ENCODE measurements at regions not wholly inside any gene's neighbourhood (a gene's known extent, or its start where the extent isn't known, plus 50 kb on each side); places are given as distances from the start of the nearest gene placed in this dataset.
"Not testable (repeated sequence)": the region's sequence is repeated elsewhere in the genome, so short reads cannot be mapped to it uniquely, and the experiment has no call there.

- no peak for DNase-seq (ENCODE audit: low read depth)
Measured at GRCh38 chr13:70987043-70987442, 878.8 kb upstream of the KLHL1 start.

- DNase-seq (ENCODE audit: low read depth), result no peak
Measured at GRCh38 chr13:70985371-70985770, 877.1 kb upstream of the KLHL1 start.

- not testable (repeated sequence) for DNase-seq (ENCODE audit: low read depth)
Measured at GRCh38 chr13:70981219-70981618, 873.0 kb upstream of the KLHL1 start.

- DNase-seq (ENCODE audit: low read depth), result no peak
Measured at GRCh38 chr13:70969321-70969720, 861.1 kb upstream of the KLHL1 start.

GRCh38 chr13:70967564-70967963 lies 859.3 kb upstream of the KLHL1 start:
- DNase-seq (ENCODE audit: low read depth), result no peak

GRCh38 chr13:70964874-70965273 lies 856.6 kb upstream of the KLHL1 start:
- DNase-seq (ENCODE audit: low read depth), result no peak

GRCh38 chr13:70964124-70964523 lies 855.9 kb upstream of the KLHL1 start:
- no peak for DNase-seq (ENCODE audit: low read depth)

- DNase-seq (ENCODE audit: low read depth), result no peak
Measured at GRCh38 chr13:70960841-70961443, 852.7 kb upstream of the KLHL1 start.

- no peak for DNase-seq (ENCODE audit: low read depth)
Measured at GRCh38 chr13:70959035-70959775, 851.0 kb upstream of the KLHL1 start.

- no peak for DNase-seq (ENCODE audit: low read depth)
Measured at GRCh38 chr13:70955887-70956286, 847.6 kb upstream of the KLHL1 start.

GRCh38 chr13:70950664-70951063 lies 842.4 kb upstream of the KLHL1 start:
- DNase-seq (ENCODE audit: low read depth), result no peak

GRCh38 chr13:70945506-70945905 lies 837.3 kb upstream of the KLHL1 start:
- DNase-seq (ENCODE audit: low read depth), result no peak

GRCh38 chr13:70941454-70941853 lies 833.2 kb upstream of the KLHL1 start:
- DNase-seq (ENCODE audit: low read depth), result no peak

- no peak for DNase-seq (ENCODE audit: low read depth)
Measured at GRCh38 chr13:70938462-70938861, 830.2 kb upstream of the KLHL1 start.

GRCh38 chr13:70932511-70932910 lies 824.3 kb upstream of the KLHL1 start:
- DNase-seq (ENCODE audit: low read depth), result no peak

GRCh38 chr13:70923863-70924752 lies 815.9 kb upstream of the KLHL1 start:
- DNase-seq (ENCODE audit: low read depth), result no peak

- DNase-seq (ENCODE audit: low read depth), result no peak
Measured at GRCh38 chr13:70911286-70911685, 803.0 kb upstream of the KLHL1 start.

GRCh38 chr13:70908795-70909194 lies 800.5 kb upstream of the KLHL1 start:
- DNase-seq (ENCODE audit: low read depth), result no peak

GRCh38 chr13:70905035-70905434 lies 796.8 kb upstream of the KLHL1 start:
- DNase-seq (ENCODE audit: low read depth), result no peak

- DNase-seq (ENCODE audit: low read depth), result no peak
Measured at GRCh38 chr13:70896136-70896535, 787.9 kb upstream of the KLHL1 start.

GRCh38 chr13:70895599-70895998 lies 787.3 kb upstream of the KLHL1 start:
- no peak for DNase-seq (ENCODE audit: low read depth)

- DNase-seq (ENCODE audit: low read depth), result no peak
Measured at GRCh38 chr13:70894258-70894657, 786.0 kb upstream of the KLHL1 start.

- no peak for DNase-seq (ENCODE audit: low read depth)
Measured at GRCh38 chr13:70893832-70894231, 785.6 kb upstream of the KLHL1 start.
